Fibroblast of lung (primary cell): ENCODE measurements at regions not wholly inside any gene's neighbourhood (a gene's known extent, or its start where the extent isn't known, plus 50 kb on each side); places are given as distances from the start of the nearest gene placed in this dataset.
A peak's percentile ranks its signal among the peaks of the same experiment; 100 is the strongest.

Experiments
- DNase-seq, 2 donors: peaks; one replicate each; pipeline versions ENCODE4 v3.0.0 to v3.0.0-alpha.2; 2010; ENCODE audit warnings: low read depth in 2 of 2
- H2AFZ ChIP-seq: 2 replicates; pipeline ENCODE4 v1.5.1; 2012; ENCODE audit warnings: low read length, control low read depth, inconsistent platforms
- H3K27ac ChIP-seq: 2 replicates; pipeline ENCODE4 v1.5.1; 2011; ENCODE audit warnings: low read length, control low read depth; ENCODE audit not compliant: insufficient read depth
- H3K27me3 ChIP-seq: 2 replicates; pipeline ENCODE4 v1.5.1; 2011; ENCODE audit warnings: mild to moderate bottlenecking, low read length; ENCODE audit not compliant: control insufficient read depth, insufficient read depth
- H3K36me3 ChIP-seq: 2 replicates; pipeline ENCODE4 v1.5.1; 2011; ENCODE audit warnings: low read length; ENCODE audit not compliant: control insufficient read depth, insufficient read depth
- H3K4me1 ChIP-seq: 2 replicates; pipeline ENCODE4 v1.5.1; 2011; ENCODE audit warnings: low read length; ENCODE audit not compliant: control insufficient read depth, insufficient read depth; ENCODE audit errors: extremely low read depth
- H3K4me2 ChIP-seq: 2 replicates; pipeline ENCODE4 v1.5.1; 2011; ENCODE audit warnings: low read length, control low read depth; ENCODE audit not compliant: insufficient read depth; ENCODE audit errors: extremely low read depth
- H3K4me3 ChIP-seq, 4 experiments: fragments of 200-600 bp in 1 of 4; sonication (generic) in 1 of 4; replicated peaks in 1 of 4; 2 replicates each; pipeline ENCODE4 v1.5.1; 2011 to 2016; ENCODE audit warnings: low read length in 4 of 4, low read depth in 3 of 4, mild to moderate bottlenecking in 3 of 4, control low read depth in 2 of 4, inconsistent platforms in 1 of 4, mixed read lengths in 1 of 4; ENCODE audit not compliant: insufficient read depth in 1 of 4; ENCODE audit errors: control extremely low read depth in 1 of 4
- H3K79me2 ChIP-seq: 2 replicates; pipeline ENCODE4 v1.5.1; 2012; ENCODE audit warnings: mild to moderate bottlenecking, low read length, inconsistent platforms; ENCODE audit not compliant: control insufficient read depth, insufficient read depth
- H3K9ac ChIP-seq: 2 replicates; pipeline ENCODE4 v1.5.1; 2011; ENCODE audit warnings: mild to moderate bottlenecking, low read length, control low read depth; ENCODE audit not compliant: insufficient read depth
- H3K9me3 ChIP-seq: 2 replicates; pipeline ENCODE4 v1.5.1; 2012; ENCODE audit warnings: low read depth, low read length; ENCODE audit not compliant: control insufficient read depth, insufficient read depth
- H4K20me1 ChIP-seq: 2 replicates; pipeline ENCODE4 v1.5.1; 2011; ENCODE audit warnings: low read length; ENCODE audit not compliant: control insufficient read depth, insufficient read depth; ENCODE audit errors: extremely low read depth
- CTCF ChIP-seq, 2 donors: IDR thresholded peaks in 1 of 2; conservative IDR thresholded peaks in 1 of 2; 1 replicate in 1 of 2; 2 replicates in 1 of 2; pipeline ENCODE4 v1.5.1; 2011 to 2012; ENCODE audit warnings: low read length in 2 of 2, control low read depth in 1 of 2, inconsistent platforms in 1 of 2, low read depth in 1 of 2, mild to moderate bottlenecking in 1 of 2
- EZH2 ChIP-seq: IDR thresholded peaks from 2 replicates; pipeline ENCODE4 v1.5.1; 2012; ENCODE audit warnings: low read length, control low read depth, mild to moderate bottlenecking; ENCODE audit errors: missing control alignments

- Histone ChIP-seq H3K9me3 (no peaks in the 10 kb centered on the region), H3K27me3 (no peaks in the 10 kb centered on the region), H3K27ac (no peak overlapping the region), H3K4me2 (no peak overlapping the region), H3K4me3 (no peak overlapping the region), H2AFZ (no peak overlapping the region), H3K4me1 (no peaks in the 10 kb centered on the region), H3K9ac (no peak overlapping the region), H3K36me3 (no peaks in the 10 kb centered on the region), H4K20me1 (no peaks in the 10 kb centered on the region), H3K79me2 (no peaks in the 10 kb centered on the region)
- no peak for DNase-seq
- TF ChIP-seq EZH2 = no peak
- TF ChIP-seq CTCF (conservative IDR thresholded peaks at IDR 0.05 in 1 of 2, IDR thresholded peaks at IDR 0.05 in 1 of 2; ENCODE audit: low read depth in 1 of 2, low read length in 2 of 2) = no peak
These were observed 154.6 kb upstream of the NYAP2 start for GRCh38 chr2:225244933-225245332.

- no peak for TF ChIP-seq EZH2
- TF ChIP-seq CTCF (conservative IDR thresholded peaks at IDR 0.05 in 1 of 2, IDR thresholded peaks at IDR 0.05 in 1 of 2; ENCODE audit: low read depth in 1 of 2, low read length in 2 of 2) = no peak
- Histone ChIP-seq H3K27me3 (no peaks in the 10 kb centered on the region), H3K9me3 (no peaks in the 10 kb centered on the region)
These were observed 162.7 kb upstream of the NYAP2 start for GRCh38 chr2:225236769-225237323.

GRCh38 chr2:225233234-225233633 is 166.3 kb upstream of the NYAP2 start:
- DNase-seq = peak in 1 of 2 donors; percentile 34
- no peaks in the 10 kb centered on the region for H4K20me1 ChIP-seq
- H3K9ac ChIP-seq = no peak overlapping the region
- no peaks in the 10 kb centered on the region for H3K4me1 ChIP-seq
- no peak overlapping the region for H3K4me2 ChIP-seq
- H2AFZ ChIP-seq = no peak overlapping the region
- no peaks in the 10 kb centered on the region for H3K36me3 ChIP-seq
- TF ChIP-seq EZH2 (no peak), CTCF (conservative IDR thresholded peaks at IDR 0.05 in 1 of 2, IDR thresholded peaks at IDR 0.05 in 1 of 2; ENCODE audit: low read depth in 1 of 2, low read length in 2 of 2) (no peak)
- H3K9me3 ChIP-seq = no peaks in the 10 kb centered on the region
- H3K79me2 ChIP-seq = no peaks in the 10 kb centered on the region
- H3K4me3 ChIP-seq = no peak overlapping the region
- H3K27ac ChIP-seq = no peak overlapping the region
- H3K27me3 ChIP-seq = no peaks in the 10 kb centered on the region

More at GRCh38 chr2:225236769-225237323, 162.7 kb upstream of the NYAP2 start:
- DNase-seq = no peak
- Histone ChIP-seq H3K4me2 (no peak overlapping the region), H3K79me2 (no peaks in the 10 kb centered on the region), H3K4me1 (no peaks in the 10 kb centered on the region), H2AFZ (no peak overlapping the region), H3K4me3 (no peak overlapping the region), H3K36me3 (no peaks in the 10 kb centered on the region), H3K27ac (no peak overlapping the region), H3K9ac (no peak overlapping the region), H4K20me1 (no peaks in the 10 kb centered on the region)
